ENCODE measurements at regions not wholly inside any gene's neighbourhood (a gene's known extent, or its start where the extent isn't known, plus 50 kb on each side); places are given as distances from the start of the nearest gene placed in this dataset.

DNA sequence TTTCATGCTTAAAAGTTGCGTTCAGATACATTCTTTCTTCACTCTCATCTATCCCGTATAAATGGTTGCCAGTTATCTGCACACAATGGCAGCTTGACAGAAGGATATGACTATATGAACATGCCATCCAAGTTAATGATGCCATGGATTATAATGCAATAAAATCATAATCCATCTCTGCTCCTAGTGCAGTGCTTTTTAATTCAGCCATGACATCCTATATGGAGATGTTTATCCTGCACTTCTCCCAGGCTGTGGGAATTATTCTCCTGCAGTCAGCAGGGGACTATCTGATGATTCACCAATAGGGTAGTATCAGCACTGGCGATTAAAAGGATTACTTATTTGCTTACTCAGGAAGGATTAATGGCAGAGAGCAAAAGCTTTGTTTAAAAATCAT, 273.8 kb downstream of the SAMD5 start:
- ATAC-seq (no peak), DNase-seq (no peak)
- Mint-ChIP-seq H3K27ac (no peak overlapping the region), H3K27me3 (no peaks in the 10 kb centered on the region), H3K9me3 (no peaks in the 10 kb centered on the region), H3K4me1 (no peaks in the 10 kb centered on the region), H3K4me3 (no peak overlapping the region)

DNA sequence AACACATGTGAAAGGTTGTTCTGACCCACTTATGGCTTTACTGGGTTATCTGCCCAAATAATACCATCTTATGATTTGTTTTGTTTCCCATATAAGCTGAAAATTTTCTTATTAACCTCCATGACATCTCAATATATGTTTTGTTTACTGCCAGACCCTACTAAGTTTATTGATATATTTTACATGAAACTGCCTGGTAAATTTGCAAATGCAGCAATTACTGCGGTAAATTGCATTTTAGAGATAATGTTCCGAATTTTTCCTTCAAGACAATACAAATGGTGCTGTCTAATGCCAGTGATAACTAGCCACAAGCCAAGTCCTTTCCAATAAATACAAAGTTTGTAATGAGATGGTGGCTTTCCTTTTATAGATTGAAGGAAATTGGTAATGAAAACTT, 275.9 kb downstream of the SAMD5 start:
- no peak for ATAC-seq
- no peaks in the 10 kb centered on the region for H3K27me3 Mint-ChIP-seq
- no peak overlapping the region for H3K27ac Mint-ChIP-seq
- DNase-seq = no peak
- H3K4me1 Mint-ChIP-seq = no peaks in the 10 kb centered on the region
- no peaks in the 10 kb centered on the region for H3K9me3 Mint-ChIP-seq
- H3K4me3 Mint-ChIP-seq = no peak overlapping the region

DNA sequence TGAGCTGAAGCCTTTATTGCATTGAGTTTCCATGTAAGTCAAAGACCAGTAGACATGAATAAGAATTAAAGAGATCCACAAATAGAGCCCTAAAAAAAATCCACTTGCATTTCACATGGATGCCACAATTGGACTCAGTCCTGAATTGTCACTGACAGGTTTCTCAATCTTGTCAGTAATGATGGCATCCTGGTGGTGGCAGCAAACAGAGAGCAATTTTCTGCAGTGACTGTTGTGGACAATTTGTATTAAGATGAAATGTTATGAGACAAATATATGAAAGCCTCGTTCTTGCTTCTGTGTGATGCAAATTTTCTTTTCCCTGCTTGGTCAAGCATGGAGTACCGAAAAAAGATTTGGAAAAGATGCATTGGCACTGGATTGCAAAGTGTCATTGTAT, 278.9 kb downstream of the SAMD5 start:
- H3K27ac Mint-ChIP-seq = no peak overlapping the region
- no peak for DNase-seq
- no peak overlapping the region for H3K4me3 Mint-ChIP-seq
- peaks cover 0 to 7% of the 10 kb centered on the region in 2 donors for H3K9me3 Mint-ChIP-seq
- H3K27me3 Mint-ChIP-seq = no peaks in the 10 kb centered on the region
- H3K4me1 Mint-ChIP-seq = no peaks in the 10 kb centered on the region
- ATAC-seq = no peak

DNA sequence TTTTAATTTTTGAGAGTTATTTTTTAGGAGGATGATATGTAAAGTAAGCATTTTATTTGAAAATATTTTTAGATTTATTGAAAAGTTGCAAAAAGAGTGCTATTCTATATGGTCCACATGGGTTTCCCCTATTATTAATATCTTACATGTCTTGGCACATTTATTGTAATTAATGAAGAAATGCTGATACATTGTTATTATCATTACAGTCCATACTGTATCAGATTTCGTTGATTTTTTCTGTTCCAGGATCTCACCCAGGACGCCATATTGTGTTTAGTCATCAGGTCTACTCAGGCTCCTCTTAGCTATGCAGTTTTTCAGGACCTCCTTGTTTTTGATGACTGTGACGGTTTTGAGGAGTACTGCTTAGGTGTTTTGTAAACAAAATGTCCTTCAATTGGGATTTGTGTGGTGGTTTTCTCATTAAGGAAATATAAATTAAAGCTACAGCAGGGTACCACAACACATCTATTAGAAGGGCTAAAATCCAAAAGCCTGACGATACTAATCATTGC, 281.0 kb downstream of the SAMD5 start:
- DNase-seq (no peak), ATAC-seq (no peak)
- Mint-ChIP-seq H3K4me3 (no peak overlapping the region), H3K9me3 (peaks cover 0 to 7% of the 10 kb centered on the region in 2 donors), H3K4me1 (no peaks in the 10 kb centered on the region), H3K27me3 (no peaks in the 10 kb centered on the region), H3K27ac (no peak overlapping the region)

DNA sequence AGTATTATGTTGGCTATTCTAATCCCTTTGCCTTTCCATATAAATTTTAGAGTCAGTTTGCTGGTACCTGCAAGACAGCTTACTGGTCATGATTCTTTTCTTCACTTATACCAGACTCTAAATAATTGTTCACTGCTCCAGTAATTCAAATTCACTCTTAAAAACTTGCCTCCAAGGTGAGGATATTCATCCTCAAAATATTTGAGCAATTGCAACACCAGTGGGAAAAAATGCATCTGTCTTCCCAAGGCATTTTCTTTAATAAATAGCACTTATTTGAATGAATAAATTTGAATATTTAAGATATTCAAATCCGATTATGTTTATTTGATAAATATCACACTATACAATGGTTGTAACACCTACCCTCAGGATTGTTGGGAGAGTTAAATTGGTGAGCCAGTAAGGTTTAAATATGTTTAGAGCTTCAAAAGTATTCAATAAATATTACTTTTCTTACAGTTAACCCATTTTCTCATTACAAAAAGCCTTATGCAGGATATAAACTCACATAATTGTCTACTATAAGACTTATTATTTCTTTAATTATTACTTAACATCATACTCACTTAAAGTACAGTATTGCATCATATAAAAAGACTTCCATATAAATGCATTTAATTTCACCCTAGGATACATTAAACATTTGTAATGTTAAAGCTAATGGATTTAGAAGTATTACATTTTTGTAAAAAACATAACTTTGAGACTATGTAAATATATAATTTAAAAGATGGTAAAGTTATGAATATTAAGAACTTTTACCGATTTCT, 285.6 kb downstream of the SAMD5 start:
- no peaks in the 10 kb centered on the region for H3K4me1 Mint-ChIP-seq
- DNase-seq = no peak
- no peak for ATAC-seq
- no peak overlapping the region for H3K27ac Mint-ChIP-seq
- H3K27me3 Mint-ChIP-seq = no peaks in the 10 kb centered on the region
- H3K9me3 Mint-ChIP-seq = peaks cover 0 to 7% of the 10 kb centered on the region in 2 donors
- no peak overlapping the region for H3K4me3 Mint-ChIP-seq

DNA sequence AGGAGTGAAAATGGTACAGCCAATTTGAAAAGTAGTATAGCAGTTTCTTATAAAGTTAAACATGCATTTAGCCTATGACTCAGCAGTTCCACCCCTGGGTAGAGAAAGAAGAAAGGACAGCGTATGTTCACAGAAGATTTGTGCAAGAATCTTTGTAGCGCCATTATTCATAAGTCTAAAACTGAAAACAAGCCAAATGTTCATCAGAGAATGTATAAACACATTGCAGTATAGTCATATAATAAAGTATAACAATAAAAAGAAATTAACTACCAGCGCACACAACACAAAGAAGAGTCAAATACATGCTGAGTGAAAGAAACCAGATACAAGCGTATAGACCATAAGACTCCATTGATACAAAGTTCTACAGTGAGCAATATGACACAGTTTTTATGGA, 294.0 kb downstream of the SAMD5 start:
- DNase-seq = no peak

DNA sequence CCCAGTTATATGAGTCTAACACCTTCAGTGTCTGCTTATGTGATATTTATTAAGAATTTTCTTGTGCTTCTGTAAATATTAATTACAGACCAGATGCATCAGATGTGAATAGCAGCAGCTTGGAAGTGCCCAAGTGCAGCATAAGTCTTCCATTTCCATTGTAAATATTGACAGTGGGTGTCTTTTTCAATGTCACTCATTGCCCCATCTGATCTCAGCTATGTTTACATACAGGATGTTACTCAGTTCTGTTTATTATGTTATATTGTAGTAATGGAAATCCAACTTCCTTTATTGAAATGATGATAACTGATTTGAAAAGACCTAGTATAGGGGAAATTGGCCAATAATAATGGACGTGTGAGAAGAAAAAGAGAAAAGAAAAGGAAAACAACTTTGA, 296.7 kb downstream of the SAMD5 start:
- DNase-seq (no peak), ATAC-seq (no peak)
- Mint-ChIP-seq H3K4me3 (no peak overlapping the region), H3K9me3 (peaks cover 11 to 28% of the 10 kb centered on the region in 2 donors), H3K27me3 (no peaks in the 10 kb centered on the region), H3K27ac (no peak overlapping the region), H3K4me1 (no peaks in the 10 kb centered on the region)

More for the DNA sequence above, 294.0 kb downstream of the SAMD5 start:
- Mint-ChIP-seq H3K4me1 (no peaks in the 10 kb centered on the region), H3K4me3 (no peak overlapping the region), H3K9me3 (peaks cover 11 to 28% of the 10 kb centered on the region in 2 donors), H3K27ac (no peak overlapping the region), H3K27me3 (no peaks in the 10 kb centered on the region)
- no peak for ATAC-seq

DNA sequence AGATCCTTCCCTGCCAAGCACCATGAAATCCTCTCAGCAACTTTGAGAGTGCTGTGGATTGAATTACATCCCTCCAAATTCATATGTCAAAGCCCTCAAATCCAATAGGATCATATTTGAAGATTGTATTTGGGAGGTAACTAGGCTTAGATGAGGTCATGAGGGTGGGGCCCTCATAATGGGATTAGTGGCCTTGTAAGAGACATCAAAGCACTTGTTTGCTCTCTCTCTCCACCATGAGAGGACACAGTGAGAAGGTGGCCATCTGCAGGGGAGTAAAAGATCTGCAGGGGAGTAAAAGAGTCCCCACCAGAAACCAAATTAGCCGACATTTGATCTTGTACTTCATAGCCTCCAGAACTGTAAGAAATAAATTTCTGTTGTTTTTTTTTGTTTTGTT, 298.2 kb downstream of the SAMD5 start:
- ATAC-seq = no peak
- H3K27ac Mint-ChIP-seq = no peak overlapping the region
- peaks cover 4% of the 10 kb centered on the region for H3K27me3 Mint-ChIP-seq

DNA sequence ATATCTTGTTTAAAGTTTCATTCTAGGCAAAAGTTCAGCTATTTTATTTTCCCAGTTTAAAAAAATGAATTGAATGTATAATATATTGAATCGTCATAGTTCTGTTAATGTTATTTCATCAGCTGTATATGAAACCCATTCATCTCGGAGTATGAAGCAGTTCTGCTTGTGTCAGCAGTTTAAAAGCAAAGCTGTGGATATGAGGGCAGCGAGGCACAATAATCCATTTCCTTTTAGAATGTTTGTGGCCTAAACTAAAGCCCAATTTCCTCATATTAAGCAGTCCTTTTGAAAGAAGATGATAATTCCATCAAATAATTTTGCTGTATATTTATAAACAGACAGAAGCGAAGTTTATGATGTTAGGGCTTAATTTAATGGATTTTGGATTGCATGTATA, 300.1 kb downstream of the SAMD5 start:
- peaks cover 11% of the 10 kb centered on the region for H3K27me3 Mint-ChIP-seq
- H3K27ac Mint-ChIP-seq = no peak overlapping the region
- ATAC-seq (no peak), DNase-seq (no peak)
- H3K4me3 Mint-ChIP-seq = no peak overlapping the region
- H3K9me3 Mint-ChIP-seq = peaks cover 8 to 24% of the 10 kb centered on the region in 2 donors
- H3K4me1 Mint-ChIP-seq = no peaks in the 10 kb centered on the region

More for the DNA sequence above, 298.2 kb downstream of the SAMD5 start:
- Mint-ChIP-seq H3K9me3 (peaks cover 11 to 28% of the 10 kb centered on the region in 2 donors), H3K4me1 (no peaks in the 10 kb centered on the region), H3K4me3 (no peak overlapping the region)
- no peak for DNase-seq

DNA sequence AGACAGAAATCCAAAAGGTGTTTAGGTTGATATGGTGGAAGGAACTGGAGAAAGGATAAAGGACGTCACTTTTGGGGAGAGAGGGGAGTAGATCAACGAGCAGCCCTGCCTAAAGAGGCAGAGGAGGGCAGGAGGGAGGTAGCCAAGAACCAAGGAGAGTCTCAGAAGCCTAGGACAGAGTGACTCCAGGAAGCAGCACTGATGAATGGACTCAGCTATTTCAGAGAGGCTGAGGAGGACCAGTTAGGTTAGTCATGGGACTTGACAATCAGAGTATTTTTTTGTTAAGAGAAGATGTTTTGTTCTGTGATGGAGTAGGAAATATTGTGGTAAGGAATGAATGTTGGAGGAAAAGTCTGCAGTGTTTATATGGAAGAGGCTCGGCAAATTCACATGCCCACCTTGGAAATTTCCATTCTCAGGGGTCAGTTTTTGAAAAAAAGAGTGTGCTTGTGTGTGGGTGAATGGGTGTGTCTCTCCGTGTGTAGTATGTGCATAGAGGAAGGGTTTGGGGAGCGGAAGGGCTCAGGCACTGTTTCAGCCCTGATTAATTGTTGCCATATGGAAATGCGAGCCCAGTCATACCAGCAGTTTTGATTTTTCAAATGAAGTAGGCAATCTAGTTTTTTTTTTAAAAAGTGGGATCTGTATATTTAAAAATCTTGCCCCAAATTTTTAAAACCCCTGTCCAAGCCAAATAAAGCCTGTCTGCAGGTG, 303.6 kb downstream of the SAMD5 start:
- Mint-ChIP-seq H3K4me1 (no peaks in the 10 kb centered on the region), H3K9me3 (no peaks in the 10 kb centered on the region), H3K4me3 (no peak overlapping the region), H3K27me3 (peaks cover 11% of the 10 kb centered on the region), H3K27ac (no peak overlapping the region)
- ATAC-seq (no peak), DNase-seq (no peak)

DNA sequence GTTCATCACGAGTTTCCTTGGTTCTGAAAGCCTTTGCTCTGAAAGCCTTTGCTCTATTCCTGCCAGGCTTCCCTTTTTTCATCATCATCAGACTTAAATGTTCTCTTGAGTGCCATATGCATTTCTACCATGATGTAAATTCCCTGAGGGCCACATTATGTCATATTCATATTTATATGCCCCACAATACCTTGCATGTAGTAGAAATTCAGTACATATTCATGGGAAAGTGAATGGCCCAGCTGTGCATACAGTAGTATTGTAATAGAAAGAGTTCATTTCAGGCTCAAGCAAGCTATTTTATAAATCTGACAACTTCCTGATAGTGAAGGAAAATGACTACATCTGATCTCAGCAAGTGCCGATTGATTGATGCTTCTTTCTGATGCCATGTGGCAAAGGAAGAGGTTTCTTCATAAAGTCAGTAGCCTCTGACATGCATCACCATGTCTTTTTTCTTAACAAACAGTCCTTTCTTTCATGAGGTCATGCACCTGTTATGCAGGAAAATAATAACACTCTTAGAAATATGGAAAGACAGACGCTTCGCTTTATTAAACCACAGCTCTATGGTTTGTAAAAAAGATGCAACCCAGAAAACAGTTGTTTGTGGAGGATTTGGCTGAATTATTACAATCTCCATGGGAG, 308.7 kb downstream of the SAMD5 start:
- H3K9me3 Mint-ChIP-seq = no peaks in the 10 kb centered on the region
- DNase-seq = no peak
- no peaks in the 10 kb centered on the region for H3K4me1 Mint-ChIP-seq
- H3K27me3 Mint-ChIP-seq = peaks cover 2% of the 10 kb centered on the region
- no peak overlapping the region for H3K4me3 Mint-ChIP-seq
- ATAC-seq = no peak
- H3K27ac Mint-ChIP-seq = no peak overlapping the region

DNA sequence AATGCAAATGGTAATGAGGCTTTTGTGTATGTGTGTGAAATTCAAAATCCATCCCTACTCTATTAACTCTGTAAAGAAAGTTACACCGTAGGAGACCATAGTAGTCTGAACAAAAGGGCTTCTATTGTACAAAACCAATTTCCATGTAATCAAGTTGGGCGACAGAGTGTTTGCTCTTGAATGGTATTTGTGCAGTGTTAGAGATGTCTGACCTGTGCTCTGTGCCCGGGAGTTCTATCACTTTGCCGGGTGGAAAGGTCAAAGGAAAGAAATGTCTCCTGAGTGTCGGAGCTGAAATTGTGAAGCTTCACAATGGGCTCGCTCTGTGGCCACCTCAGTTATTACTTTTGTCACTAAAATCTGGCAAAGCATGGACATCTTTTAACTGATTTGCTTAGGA, 312.0 kb downstream of the SAMD5 start:
- no peak for DNase-seq
- Mint-ChIP-seq H3K4me3 (no peak overlapping the region), H3K27ac (no peak overlapping the region), H3K27me3 (no peaks in the 10 kb centered on the region), H3K4me1 (no peaks in the 10 kb centered on the region), H3K9me3 (no peaks in the 10 kb centered on the region)
- no peak for ATAC-seq

DNA sequence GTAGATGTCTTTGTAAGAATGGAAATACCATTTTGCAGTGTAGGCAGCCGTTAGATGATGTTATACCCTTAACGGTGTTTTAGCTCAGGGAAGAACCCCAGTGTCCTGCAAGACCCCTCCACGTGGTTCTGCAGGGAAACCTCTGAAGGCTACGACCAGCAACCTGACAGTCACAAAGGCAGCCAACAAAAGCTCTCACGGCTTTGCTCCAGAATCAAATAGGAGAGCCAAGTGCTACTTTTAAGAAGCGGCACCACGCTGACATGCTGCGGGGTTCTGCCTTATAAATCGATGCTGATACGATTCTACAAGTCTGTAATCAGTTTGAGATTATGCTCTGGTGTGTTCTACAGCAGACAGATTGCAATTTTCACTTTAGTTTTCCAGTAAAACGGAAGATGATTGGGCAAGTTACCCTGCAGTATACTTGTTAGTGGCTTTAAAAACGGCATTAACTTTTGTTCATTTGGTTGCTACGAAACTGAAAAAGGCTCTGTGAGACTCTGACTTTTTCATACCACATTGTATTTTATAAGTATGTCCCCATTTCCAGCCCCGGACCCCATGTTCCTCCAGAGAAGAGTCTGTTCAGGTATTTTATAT, 312.9 kb downstream of the SAMD5 start:
- ATAC-seq (no peak), DNase-seq (no peak)
- Mint-ChIP-seq H3K4me3 (no peak overlapping the region), H3K9me3 (no peaks in the 10 kb centered on the region), H3K27ac (no peak overlapping the region), H3K27me3 (no peaks in the 10 kb centered on the region), H3K4me1 (no peaks in the 10 kb centered on the region)

DNA sequence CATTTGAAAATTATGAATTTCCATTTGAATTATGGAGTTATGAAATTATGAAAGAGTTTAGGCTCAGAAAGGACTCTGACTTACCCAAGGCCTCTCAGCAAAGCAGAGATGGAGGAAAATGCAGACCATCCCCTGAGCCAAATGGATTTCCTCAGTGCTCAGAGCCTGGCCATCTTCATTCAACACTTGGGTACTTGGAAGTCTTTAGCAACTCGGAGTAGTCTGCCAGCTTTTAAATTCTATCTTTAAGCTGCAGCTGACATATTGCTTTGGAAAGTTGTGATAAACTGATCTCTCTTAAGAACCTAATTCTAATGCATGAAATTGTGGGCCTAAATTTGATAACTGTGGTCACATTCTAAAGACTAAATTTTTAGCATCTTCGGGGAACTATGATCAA, 315.4 kb downstream of the SAMD5 start:
- H3K4me3 Mint-ChIP-seq = no peak overlapping the region
- no peaks in the 10 kb centered on the region for H3K9me3 Mint-ChIP-seq
- no peaks in the 10 kb centered on the region for H3K27me3 Mint-ChIP-seq
- H3K4me1 Mint-ChIP-seq = no peaks in the 10 kb centered on the region
- H3K27ac Mint-ChIP-seq = no peak overlapping the region
- no peak for ATAC-seq
- no peak for DNase-seq

DNA sequence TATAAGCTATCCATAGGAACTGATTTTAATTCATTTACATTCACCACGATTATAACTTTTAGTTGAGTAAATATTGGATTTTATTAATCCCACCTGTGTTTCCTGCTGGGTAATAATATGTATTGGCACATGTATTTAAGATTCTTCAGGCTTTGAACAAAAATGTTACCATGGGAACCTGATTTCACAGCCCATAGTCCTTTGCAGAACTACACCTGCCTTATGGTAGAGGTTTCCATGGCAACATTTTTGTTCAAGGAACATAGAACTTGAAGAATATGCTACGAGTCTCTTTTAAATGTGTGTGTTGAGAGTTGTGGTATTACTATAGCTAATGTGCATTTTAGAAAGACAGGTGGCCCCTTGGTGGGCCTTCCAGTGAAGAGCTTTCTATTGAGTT, 317.4 kb downstream of the SAMD5 start:
- H3K4me1 Mint-ChIP-seq = no peaks in the 10 kb centered on the region
- ATAC-seq (no peak), DNase-seq (no peak)
- H3K27me3 Mint-ChIP-seq = no peaks in the 10 kb centered on the region
- no peaks in the 10 kb centered on the region for H3K9me3 Mint-ChIP-seq
- H3K4me3 Mint-ChIP-seq = no peak overlapping the region
- no peak overlapping the region for H3K27ac Mint-ChIP-seq

DNA sequence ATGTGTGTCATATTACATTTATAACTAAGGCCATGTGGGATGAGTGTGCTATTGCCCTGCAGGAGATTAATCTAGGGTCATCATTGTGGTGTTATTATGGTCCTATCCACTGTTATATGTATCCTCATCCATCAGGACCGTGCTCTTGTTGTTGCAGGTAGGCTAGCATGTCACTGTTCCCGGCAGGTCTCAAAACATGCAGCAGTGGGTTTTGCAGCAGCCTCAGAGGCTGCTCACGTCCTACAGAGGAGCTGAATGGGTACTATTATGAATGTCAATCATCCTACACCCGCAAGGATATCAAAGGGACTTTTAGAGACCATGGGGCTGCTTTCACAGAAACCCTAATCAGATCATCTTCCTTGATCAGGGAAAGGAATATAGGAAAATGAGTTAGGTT, 318.2 kb downstream of the SAMD5 start:
- Mint-ChIP-seq H3K4me3 (no peak overlapping the region), H3K4me1 (no peaks in the 10 kb centered on the region), H3K27ac (no peak overlapping the region), H3K9me3 (no peaks in the 10 kb centered on the region), H3K27me3 (no peaks in the 10 kb centered on the region)
- ATAC-seq (no peak), DNase-seq (no peak)
